Right atrium auricular region (tissue), 2 donors: ENCODE measurements at regions not wholly inside any gene's neighbourhood (a gene's known extent, or its start where the extent isn't known, plus 50 kb on each side); places are given as distances from the start of the nearest gene placed in this dataset.

Source experiments
- DNase-seq: peaks from one replicate; pipeline ENCODE4 v3.0.0-alpha.2; 2019; ENCODE audit warnings: low spot score
- H3K27ac ChIP-seq, 2 donors: fragments of 200-600 bp; sonication (generic); 1 replicate in 1 of 2; 2 replicates in 1 of 2; pipeline ENCODE4 v1.5.1; 2016 to 2019
- H3K27me3 ChIP-seq, 2 donors: fragments of 200-600 bp; sonication (generic); one replicate each; pipeline versions ENCODE4 v1.5.1 to v1.6.0; 2017 to 2019
- H3K36me3 ChIP-seq: fragments of 200-600 bp; sonication (generic); one replicate; pipeline ENCODE4 v1.5.1; 2016
- H3K4me1 ChIP-seq, 2 donors: fragments of 200-600 bp; sonication (generic); one replicate each; pipeline versions ENCODE4 v1.5.1 to v1.6.0; 2017 to 2019
- H3K4me3 ChIP-seq, 2 donors: fragments of 200-600 bp; sonication (generic); 1 replicate in 1 of 2; 2 replicates in 1 of 2; pipeline ENCODE4 v1.5.1; 2017 to 2019; ENCODE audit warnings: mild to moderate bottlenecking in 1 of 2, moderate library complexity in 1 of 2
- H3K9me3 ChIP-seq, 2 donors: fragments of 200-600 bp; sonication (generic); one replicate each; pipeline ENCODE4 v1.5.1; 2019
- TF ChIP-seq, protein P1 (sequence below), 2 donors: fragments of 200-600 bp; sonication (generic); IDR thresholded peaks; one replicate each; pipeline ENCODE4 v1.5.1; 2019; ENCODE audit warnings: antibody characterized with exemption in 2 of 2

DNA sequence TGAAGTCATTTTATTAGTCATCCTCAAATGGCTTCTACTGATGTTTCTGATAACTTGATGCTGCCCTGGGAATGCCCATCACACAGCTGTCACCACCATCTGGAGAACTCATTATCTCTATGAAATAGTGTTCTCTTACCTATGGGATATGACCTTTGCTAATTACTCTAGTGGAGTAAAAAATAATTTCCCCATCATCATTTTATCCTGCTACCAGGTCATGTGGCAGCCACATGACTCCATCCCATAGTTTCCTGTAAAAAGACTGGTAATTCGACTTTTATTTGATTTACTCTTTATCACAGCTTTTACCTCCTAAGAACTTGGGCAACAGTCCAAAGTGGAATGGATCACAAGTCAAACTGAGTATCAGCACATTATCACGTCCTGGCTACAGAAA, 76.1 kb upstream of the USP25 start:
- TF ChIP-seq, protein P1, sequence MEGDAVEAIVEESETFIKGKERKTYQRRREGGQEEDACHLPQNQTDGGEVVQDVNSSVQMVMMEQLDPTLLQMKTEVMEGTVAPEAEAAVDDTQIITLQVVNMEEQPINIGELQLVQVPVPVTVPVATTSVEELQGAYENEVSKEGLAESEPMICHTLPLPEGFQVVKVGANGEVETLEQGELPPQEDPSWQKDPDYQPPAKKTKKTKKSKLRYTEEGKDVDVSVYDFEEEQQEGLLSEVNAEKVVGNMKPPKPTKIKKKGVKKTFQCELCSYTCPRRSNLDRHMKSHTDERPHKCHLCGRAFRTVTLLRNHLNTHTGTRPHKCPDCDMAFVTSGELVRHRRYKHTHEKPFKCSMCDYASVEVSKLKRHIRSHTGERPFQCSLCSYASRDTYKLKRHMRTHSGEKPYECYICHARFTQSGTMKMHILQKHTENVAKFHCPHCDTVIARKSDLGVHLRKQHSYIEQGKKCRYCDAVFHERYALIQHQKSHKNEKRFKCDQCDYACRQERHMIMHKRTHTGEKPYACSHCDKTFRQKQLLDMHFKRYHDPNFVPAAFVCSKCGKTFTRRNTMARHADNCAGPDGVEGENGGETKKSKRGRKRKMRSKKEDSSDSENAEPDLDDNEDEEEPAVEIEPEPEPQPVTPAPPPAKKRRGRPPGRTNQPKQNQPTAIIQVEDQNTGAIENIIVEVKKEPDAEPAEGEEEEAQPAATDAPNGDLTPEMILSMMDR (IDR thresholded peaks at IDR 0.05): no peak
- H3K4me1 ChIP-seq: no peaks in the 10 kb centered on the region

DNA sequence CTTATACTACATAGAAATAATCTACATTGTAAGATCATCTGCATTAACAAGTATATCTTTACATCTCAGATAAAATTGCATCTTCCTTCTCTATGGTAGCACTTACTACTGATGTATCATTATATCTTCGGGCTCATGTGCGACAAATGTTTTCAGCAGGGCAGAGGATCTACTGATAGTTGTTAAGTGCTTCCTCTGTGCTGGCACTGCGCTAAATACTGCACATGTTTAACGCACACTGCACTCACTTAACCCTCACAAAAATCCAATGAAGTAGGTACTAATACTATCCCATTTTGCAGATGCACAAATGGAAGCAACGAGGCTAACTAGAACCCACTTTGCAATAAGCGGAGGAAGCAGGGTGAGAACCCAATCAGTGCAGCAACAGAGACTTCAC, 75.6 kb upstream of the USP25 start:
- TF ChIP-seq, protein P1 (IDR thresholded peaks at IDR 0.05): no peak
- H3K27ac ChIP-seq: no peak overlapping the region
- no peak for DNase-seq
- H3K4me1 ChIP-seq: no peaks in the 10 kb centered on the region
- no peaks in the 10 kb centered on the region for H3K27me3 ChIP-seq
- H3K36me3 ChIP-seq: no peaks in the 10 kb centered on the region
- H3K9me3 ChIP-seq: no peaks in the 10 kb centered on the region
- H3K4me3 ChIP-seq: no peak overlapping the region

More for the DNA sequence above, 76.1 kb upstream of the USP25 start:
- Histone ChIP-seq H3K4me3 (no peak overlapping the region), H3K27me3 (no peaks in the 10 kb centered on the region), H3K9me3 (no peaks in the 10 kb centered on the region), H3K27ac (no peak overlapping the region), H3K36me3 (no peaks in the 10 kb centered on the region)
- DNase-seq: no peak

DNA sequence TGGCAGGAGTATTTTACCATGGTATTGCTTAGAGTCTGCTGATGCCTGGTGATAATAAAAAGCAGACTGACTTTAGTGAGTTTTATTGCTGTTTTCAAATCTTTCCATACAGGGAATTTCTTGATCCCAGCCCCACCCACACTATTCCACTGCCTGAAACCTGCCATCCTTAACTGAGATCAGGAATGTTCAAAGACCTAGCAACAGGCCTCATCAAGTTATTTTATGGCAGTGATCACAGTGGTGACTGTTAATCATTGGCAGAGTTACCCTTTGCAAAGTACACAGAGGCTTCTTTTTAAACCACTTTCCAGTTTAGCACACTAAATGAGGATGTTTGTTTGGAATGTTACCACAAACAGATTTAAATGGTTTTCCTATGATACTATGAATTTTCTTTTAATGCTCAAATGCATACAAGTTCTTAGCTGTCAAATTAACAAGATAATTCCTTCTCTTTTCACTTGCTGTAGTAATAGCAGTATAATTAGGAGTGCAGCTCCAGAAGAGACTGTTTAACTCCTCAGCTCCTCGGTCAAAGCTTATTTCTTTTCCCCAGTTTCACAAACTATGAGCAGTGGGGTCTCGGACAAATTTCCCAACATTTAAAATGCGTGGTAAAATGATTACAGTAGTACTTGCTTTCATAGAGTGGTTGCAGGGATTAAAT, 69.9 kb upstream of the USP25 start:
- Histone ChIP-seq H3K4me1 (no peaks in the 10 kb centered on the region), H3K27me3 (no peaks in the 10 kb centered on the region), H3K4me3 (no peak overlapping the region), H3K36me3 (no peaks in the 10 kb centered on the region), H3K27ac (no peak overlapping the region), H3K9me3 (no peaks in the 10 kb centered on the region)
- DNase-seq: no peak
- TF ChIP-seq, protein P1 (IDR thresholded peaks at IDR 0.05): no peak

DNA sequence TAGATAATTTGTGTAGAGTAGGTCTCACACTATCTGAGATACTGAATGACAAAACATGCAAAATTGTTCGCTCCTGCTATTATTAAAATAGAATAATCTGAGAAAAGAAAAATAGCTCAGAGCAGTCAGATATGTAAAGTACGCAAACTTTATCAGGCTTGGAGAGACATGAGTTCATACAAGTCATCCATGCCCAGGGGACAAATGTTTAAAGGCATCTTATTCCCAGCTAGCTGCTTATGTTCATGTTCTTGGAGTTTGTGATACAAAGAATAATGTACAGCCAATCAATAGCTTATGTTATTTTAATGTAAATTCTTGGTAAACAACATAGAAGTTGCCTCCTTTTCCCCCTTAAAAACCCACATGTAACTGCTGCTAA, 69.4 kb upstream of the USP25 start:
- Histone ChIP-seq H3K36me3 (no peaks in the 10 kb centered on the region), H3K27me3 (no peaks in the 10 kb centered on the region), H3K9me3 (no peaks in the 10 kb centered on the region), H3K4me1 (no peaks in the 10 kb centered on the region), H3K4me3 (no peak overlapping the region), H3K27ac (no peak overlapping the region)
- no peak for DNase-seq
- TF ChIP-seq, protein P1 (IDR thresholded peaks at IDR 0.05): no peak

DNA sequence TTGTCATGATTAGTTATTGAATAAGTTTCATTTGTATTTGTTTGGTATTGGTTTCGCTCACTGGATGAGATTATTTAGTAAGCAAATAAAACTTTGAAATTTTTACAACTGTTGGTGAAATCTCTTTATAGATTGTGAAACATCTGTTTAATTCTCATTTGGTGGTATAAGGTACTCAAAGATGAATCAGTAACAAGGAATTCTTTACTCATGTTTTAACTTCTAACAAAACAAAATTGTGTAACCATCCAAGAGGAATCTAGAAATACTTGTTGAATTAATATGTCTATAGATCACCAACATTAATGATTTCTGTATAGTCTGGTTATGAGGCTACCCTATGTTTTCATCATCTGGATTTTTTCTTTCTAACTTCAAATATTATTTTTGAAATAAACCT, 62.8 kb upstream of the USP25 start:
- TF ChIP-seq, protein P1 (IDR thresholded peaks at IDR 0.05): no peak
- Histone ChIP-seq H3K4me1 (no peaks in the 10 kb centered on the region), H3K27ac (no peak overlapping the region), H3K36me3 (no peaks in the 10 kb centered on the region), H3K4me3 (no peak overlapping the region), H3K9me3 (no peaks in the 10 kb centered on the region), H3K27me3 (no peaks in the 10 kb centered on the region)
- DNase-seq: no peak

DNA sequence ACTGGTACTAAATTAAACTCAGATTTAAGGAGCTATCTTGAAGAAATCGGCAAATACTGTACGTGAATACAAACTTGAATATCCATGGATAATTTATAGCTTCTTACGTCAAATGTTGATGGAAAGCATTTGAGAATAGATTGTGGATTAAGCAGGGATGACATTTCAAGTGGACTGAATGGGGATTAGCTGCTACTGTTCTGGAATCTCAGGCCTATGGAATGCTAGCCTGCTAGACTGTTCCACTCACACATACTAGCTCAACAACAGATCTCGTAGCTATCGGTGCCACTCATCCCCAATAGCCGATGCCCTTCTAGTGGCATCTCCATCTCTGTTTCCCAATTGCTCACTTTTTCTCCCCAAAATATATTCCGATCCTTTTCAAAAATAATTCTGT, 62.0 kb upstream of the USP25 start:
- Histone ChIP-seq H3K4me1 (no peaks in the 10 kb centered on the region), H3K4me3 (no peak overlapping the region), H3K27ac (no peak overlapping the region), H3K36me3 (no peaks in the 10 kb centered on the region), H3K9me3 (no peaks in the 10 kb centered on the region), H3K27me3 (no peaks in the 10 kb centered on the region)
- no peak for DNase-seq
- TF ChIP-seq, protein P1 (IDR thresholded peaks at IDR 0.05): no peak
